ENCODE measurements at regions not wholly inside any gene's neighbourhood (a gene's known extent, or its start where the extent isn't known, plus 50 kb on each side); places are given as distances from the start of the nearest gene placed in this dataset.

DNA sequence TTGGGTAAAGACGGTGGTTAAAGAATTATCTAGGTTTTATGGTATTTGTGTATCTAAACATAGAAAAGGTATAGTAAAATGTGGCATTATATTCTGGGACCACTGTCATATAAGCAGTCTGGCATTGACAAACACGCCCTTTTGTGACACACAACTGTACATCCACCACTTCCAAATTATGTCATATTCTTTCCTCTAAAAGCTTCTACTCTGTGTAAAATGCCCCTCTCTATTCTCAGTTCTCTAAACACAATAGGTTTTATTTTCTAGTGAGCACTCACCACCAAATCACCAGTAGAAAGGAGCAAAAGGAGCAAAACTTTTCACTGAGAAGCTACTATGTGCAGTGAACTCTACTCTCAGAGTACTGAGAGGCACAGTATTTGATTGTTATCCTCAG, 88.1 kb upstream of the PIEZO2 start:
- no peak for ATAC-seq
- H3K27ac Mint-ChIP-seq: no peak overlapping the region
- TF ChIP-seq, protein P1, sequence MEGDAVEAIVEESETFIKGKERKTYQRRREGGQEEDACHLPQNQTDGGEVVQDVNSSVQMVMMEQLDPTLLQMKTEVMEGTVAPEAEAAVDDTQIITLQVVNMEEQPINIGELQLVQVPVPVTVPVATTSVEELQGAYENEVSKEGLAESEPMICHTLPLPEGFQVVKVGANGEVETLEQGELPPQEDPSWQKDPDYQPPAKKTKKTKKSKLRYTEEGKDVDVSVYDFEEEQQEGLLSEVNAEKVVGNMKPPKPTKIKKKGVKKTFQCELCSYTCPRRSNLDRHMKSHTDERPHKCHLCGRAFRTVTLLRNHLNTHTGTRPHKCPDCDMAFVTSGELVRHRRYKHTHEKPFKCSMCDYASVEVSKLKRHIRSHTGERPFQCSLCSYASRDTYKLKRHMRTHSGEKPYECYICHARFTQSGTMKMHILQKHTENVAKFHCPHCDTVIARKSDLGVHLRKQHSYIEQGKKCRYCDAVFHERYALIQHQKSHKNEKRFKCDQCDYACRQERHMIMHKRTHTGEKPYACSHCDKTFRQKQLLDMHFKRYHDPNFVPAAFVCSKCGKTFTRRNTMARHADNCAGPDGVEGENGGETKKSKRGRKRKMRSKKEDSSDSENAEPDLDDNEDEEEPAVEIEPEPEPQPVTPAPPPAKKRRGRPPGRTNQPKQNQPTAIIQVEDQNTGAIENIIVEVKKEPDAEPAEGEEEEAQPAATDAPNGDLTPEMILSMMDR (IDR thresholded peaks at IDR 0.05): no peak
- no peaks in the 10 kb centered on the region for H3K4me1 Mint-ChIP-seq (ENCODE audit: low read depth)
- intact Hi-C loops (cut with micrococcal nuclease): no loop called here
- H3K4me3 Mint-ChIP-seq: no peak overlapping the region
- no peak for DNase-seq
- peaks cover 2% of the 10 kb centered on the region for H3K9me3 Mint-ChIP-seq
- ChIA-PET POLR2A (no interaction called here), CTCF (no interaction called here)
- no peaks in the 10 kb centered on the region for H3K27me3 Mint-ChIP-seq
- H3K36me3 Mint-ChIP-seq (ENCODE audit: low read depth): no peaks in the 10 kb centered on the region

DNA sequence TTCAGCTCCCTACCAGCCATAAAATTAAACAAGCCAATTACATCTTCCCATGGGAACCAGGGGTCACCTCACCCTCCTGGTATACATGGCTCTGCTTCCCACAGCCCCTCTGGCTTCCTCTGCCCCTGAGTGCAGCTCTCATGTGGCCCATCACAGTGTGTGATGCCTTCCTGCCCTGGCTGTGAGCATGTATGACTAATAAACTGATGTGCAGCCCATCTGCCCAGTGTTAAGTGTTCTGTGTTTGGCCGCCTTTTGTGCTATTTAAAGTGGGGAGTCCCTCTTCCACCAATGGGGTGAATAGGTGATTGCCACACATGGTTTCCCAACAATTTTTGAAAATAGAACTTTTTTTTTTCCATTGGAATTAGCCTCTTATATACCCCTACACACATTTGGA, 87.7 kb upstream of the PIEZO2 start:
- intact Hi-C loops (cut with micrococcal nuclease): no loop called here
- H3K4me1 Mint-ChIP-seq (ENCODE audit: low read depth): no peaks in the 10 kb centered on the region
- H3K27ac Mint-ChIP-seq: no peak overlapping the region
- CTCF ChIA-PET: no interaction called here
- TF ChIP-seq, protein P1 (IDR thresholded peaks at IDR 0.05): no peak
- H3K4me3 Mint-ChIP-seq: no peak overlapping the region
- no peaks in the 10 kb centered on the region for H3K36me3 Mint-ChIP-seq (ENCODE audit: low read depth)
- DNase-seq: no peak
- POLR2A ChIA-PET: no interaction called here
- no peaks in the 10 kb centered on the region for H3K27me3 Mint-ChIP-seq
- no peak for ATAC-seq
- H3K9me3 Mint-ChIP-seq: peaks cover 2% of the 10 kb centered on the region

- no peaks in the 10 kb centered on the region for H3K4me1 Mint-ChIP-seq (ENCODE audit: low read depth)
- ChIA-PET CTCF (interaction anchor here (0.7 kb wide), 1 partner anchor 17 kb away, joined by 3 read pairs; no protein-coding TSS in a partner anchor), POLR2A (no interaction called here)
- H3K27ac Mint-ChIP-seq: no peak overlapping the region
- no peaks in the 10 kb centered on the region for H3K36me3 Mint-ChIP-seq (ENCODE audit: low read depth)
- ATAC-seq (no peak), DNase-seq (no peak)
- H3K9me3 Mint-ChIP-seq: no peaks in the 10 kb centered on the region
- no peaks in the 10 kb centered on the region for H3K27me3 Mint-ChIP-seq
- TF ChIP-seq, protein P1 (IDR thresholded peaks at IDR 0.05): no peak
- H3K4me3 Mint-ChIP-seq: no peak overlapping the region
- intact Hi-C loops (cut with micrococcal nuclease): no loop called here
Measured at GRCh38 chr18:11224153-11224552, 74.8 kb upstream of the PIEZO2 start.

DNA sequence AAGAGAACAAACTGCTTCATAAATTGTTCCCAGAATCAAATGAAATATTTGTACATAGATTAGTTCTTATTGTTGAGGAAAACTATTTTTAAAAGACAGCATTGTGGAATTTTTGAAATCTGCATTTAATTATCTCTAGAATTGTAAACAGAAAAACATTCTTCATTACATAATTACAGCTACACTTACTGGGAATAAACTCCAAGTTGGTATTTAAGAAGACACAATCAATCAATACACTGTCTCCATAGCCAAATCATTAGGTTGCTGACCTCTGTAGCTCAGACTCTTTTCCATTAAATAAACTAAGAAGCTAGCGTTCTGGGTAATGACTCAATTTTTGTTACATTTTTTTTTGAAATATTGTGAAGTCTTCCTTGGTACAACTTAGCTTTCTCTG, 70.2 kb upstream of the PIEZO2 start:
- H3K27me3 Mint-ChIP-seq: no peaks in the 10 kb centered on the region
- intact Hi-C loops (cut with micrococcal nuclease): loop anchor here (10.0 kb wide), 1 partner anchor 335 kb away; no protein-coding TSS in a partner anchor
- ATAC-seq (no peak), DNase-seq (no peak)
- H3K36me3 Mint-ChIP-seq (ENCODE audit: low read depth): no peaks in the 10 kb centered on the region
- ChIA-PET CTCF (interaction anchor here (0.6 kb wide), 1 partner anchor 46 kb away, joined by 3 read pairs; no protein-coding TSS in a partner anchor), POLR2A (no interaction called here)
- H3K27ac Mint-ChIP-seq: no peak overlapping the region
- no peaks in the 10 kb centered on the region for H3K9me3 Mint-ChIP-seq
- TF ChIP-seq, protein P1 (IDR thresholded peaks at IDR 0.05): no peak
- H3K4me1 Mint-ChIP-seq (ENCODE audit: low read depth): no peaks in the 10 kb centered on the region
- no peak overlapping the region for H3K4me3 Mint-ChIP-seq

GRCh38 chr18:11215216-11215615, 65.8 kb upstream of the PIEZO2 start:
- H3K4me3 Mint-ChIP-seq: no peak overlapping the region
- intact Hi-C loops (cut with micrococcal nuclease): loop anchor here (10.0 kb wide), 1 partner anchor 340 kb away; no protein-coding TSS in a partner anchor
- ATAC-seq (no peak), DNase-seq (no peak)
- TF ChIP-seq, protein P1 (IDR thresholded peaks at IDR 0.05): no peak
- no peaks in the 10 kb centered on the region for H3K4me1 Mint-ChIP-seq (ENCODE audit: low read depth)
- H3K36me3 Mint-ChIP-seq (ENCODE audit: low read depth): no peaks in the 10 kb centered on the region
- CTCF ChIA-PET: no interaction called here
- POLR2A ChIA-PET: no interaction called here
- no peaks in the 10 kb centered on the region for H3K9me3 Mint-ChIP-seq
- H3K27me3 Mint-ChIP-seq: no peaks in the 10 kb centered on the region
- H3K27ac Mint-ChIP-seq: no peak overlapping the region
